ENCODE measurements at regions not wholly inside any gene's neighbourhood (a gene's known extent, or its start where the extent isn't known, plus 50 kb on each side); places are given as distances from the start of the nearest gene placed in this dataset.

DNA sequence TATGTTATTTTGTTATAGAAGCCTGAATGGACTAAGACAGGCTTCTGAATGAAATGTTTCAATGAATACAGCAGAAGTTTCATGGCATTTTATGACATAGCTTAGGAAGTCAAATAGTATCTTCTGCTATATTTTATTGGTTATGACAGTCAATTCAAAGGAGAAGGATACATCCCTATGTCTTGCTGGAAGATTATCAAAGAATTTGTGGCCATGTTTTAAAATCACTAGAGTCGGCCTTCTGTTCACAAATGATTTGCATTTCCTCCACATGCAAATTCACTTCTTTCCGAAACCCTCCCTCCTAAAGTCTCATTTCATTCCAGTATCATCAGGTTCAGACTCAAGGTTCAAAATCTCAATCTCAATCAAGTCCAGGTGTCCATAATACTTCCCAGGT, 679.2 kb upstream of the ADAMTS5 start:
- DNase-seq (ENCODE audit: low spot score) = no peak

DNA sequence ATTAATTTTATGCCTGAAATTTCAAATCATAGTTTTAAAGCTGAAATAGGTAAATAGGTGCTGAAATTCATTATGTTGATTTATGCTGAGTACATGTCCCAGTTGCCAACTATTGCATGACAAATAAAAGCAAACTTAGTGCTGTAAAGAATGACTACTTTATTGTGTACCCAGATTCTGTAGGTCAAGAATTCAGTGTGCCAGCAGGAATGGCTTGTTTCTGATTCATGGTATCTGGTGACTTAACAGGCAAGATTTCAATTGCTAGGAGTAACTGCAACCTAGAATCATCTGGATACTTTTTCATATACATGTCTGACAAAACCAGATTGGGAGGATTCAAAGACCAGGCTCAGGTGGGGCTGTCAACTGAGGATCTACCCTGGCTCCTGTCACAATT, 678.4 kb upstream of the ADAMTS5 start:
- DNase-seq (ENCODE audit: low spot score) = no peak

DNA sequence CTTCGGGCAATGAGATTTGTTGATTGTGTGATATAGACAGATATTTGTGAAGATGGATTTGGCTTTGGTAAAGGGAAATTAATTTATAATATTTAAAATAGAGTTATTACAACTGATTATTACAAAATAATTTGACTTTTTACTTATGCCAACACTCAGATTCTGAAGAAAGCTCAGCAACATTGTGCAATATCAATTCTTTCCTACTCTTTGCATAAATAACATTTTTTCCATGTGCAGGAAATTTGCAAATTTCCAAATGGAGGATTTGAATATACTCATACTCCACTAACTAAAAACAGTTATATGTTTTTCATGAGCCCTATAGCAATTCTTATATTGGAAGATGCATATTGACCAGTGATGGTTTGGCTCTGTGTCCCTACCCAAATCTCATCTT, 676.4 kb upstream of the ADAMTS5 start:
- no peak for DNase-seq (ENCODE audit: low spot score)

DNA sequence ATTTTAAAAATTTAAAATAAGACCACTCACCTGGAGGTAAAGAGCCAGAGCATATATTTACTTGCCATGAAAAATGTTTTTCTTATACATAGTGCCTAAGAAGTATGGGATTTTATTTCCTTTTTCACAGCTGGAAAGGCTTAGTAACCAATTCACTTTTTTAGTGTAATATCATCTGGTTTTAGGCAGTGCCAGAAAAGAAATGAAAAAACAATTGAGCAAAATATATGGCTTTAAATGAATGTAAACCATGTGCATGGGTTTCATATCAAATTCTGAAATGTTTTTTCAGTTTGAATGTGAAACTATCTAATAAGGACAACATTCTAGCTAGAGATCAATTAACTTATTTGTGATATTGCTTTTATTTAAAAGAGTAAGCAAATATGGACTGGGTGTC, 672.4 kb upstream of the ADAMTS5 start:
- DNase-seq (ENCODE audit: low spot score) = no peak

DNA sequence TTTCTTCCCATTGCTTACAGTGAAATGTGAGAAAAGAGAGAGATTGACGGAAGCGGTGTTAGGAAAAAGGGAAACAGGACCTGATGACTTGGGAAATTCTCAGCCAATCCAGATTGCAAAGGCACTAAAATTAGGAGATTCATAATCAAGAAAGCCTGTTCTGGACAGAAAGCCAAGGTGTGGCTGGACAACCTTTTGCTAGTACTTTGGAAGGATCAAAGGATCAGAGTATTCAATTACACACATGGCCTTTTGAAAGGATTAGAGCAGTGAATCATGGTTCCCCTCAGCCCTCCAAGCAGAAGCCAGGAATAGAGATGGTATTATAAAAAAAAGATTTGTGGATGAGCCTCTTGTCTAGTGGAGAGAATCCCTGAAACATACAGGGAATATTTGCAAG, 669.8 kb upstream of the ADAMTS5 start:
- no peak for DNase-seq (ENCODE audit: low spot score)

DNA sequence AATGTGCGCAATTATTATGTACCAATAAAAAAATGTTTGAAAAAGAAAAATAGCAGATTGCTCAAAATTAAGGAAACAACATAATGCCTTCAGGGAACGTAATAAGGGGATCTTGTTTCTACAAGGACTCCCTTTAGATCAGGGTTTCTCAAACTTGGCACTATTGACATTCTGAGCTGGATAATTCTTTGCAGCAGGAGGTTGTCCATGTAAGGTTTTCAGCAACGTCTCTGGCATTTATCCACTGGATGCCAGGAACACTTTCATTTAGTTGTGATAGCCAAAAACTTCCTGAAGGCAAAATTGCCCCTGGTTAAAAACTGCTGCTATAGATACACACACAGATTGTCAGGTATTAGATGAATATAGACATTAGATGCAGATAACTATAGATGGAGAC, 666.7 kb upstream of the ADAMTS5 start:
- no peak for DNase-seq (ENCODE audit: low spot score)

DNA sequence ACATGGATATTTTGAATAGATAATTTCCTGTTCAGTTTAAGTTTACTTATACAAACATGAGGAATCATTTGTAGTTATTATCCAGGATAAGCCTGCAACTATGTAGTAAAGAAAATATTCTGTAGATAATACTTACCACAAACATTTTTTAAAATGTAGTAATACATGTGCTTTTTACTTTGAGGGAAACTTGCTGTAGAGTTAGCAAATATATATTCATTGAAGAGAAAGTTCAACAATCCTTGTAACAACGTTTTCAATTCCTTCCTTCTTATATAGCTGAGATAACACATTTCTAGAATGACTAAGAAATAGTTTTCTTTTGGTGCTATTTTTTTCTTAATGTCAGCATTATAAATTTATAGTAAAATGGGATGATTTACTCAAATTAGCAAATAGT, 664.6 kb upstream of the ADAMTS5 start:
- no peak for DNase-seq (ENCODE audit: low spot score)

DNA sequence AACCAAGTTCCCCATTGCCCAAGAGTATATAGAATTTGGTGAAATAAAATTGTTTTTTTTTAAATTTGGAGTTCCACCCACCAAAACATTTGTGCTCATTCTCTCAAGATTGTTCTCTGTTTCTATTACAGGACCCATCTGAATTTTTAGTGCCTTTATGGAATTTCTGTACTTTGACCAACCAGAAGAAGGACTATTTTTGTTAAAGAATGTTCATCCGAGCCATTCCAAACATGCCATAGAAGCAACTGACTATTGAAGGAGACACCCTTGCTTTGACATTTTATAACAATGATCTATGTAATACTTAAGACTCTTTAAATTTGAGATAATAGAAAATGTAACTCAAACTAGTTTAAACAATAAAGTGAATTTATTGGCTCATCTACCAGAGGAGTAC, 655.7 kb upstream of the ADAMTS5 start:
- DNase-seq (ENCODE audit: low spot score) = no peak

DNA sequence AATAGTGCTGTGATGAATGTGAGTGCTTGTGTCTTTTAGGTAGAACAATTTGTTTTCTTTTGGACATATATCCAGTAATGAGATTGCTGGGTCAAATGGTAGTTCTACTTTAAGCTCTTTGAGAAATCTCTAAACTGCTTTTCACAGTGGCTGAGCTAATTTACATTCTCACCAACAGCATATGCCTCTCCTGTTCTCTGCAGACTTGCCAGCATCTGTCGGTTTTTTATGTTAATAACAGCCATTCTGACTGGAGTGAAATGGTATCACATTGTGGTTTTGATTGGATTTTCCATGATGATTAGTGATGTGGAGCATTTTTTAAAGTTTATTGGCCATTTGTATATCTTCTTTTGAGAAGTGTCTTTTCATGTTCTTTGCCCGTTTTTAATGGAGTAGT, 647.3 kb upstream of the ADAMTS5 start:
- DNase-seq (ENCODE audit: low spot score) = no peak

DNA sequence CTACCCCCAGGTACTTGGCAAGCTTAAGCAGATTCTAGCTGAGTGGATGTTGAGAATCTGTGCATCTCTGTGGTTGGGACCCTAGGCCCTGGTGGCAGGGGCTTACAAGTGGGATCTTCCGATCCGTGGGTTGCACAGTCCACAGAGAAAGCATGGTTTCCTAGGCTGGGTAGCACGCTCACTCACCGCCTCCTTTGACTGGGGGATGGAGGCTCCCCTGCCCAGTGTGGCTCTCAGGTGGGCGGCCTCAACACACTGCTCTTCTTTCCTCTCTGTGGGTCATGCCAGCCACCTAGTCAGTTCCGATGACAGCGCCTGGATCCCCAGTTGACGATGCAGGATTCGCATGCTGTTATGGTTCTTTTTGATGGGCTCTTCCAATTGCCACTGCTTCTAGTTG, 639.5 kb upstream of the ADAMTS5 start:
- no peak for DNase-seq (ENCODE audit: low spot score)

DNA sequence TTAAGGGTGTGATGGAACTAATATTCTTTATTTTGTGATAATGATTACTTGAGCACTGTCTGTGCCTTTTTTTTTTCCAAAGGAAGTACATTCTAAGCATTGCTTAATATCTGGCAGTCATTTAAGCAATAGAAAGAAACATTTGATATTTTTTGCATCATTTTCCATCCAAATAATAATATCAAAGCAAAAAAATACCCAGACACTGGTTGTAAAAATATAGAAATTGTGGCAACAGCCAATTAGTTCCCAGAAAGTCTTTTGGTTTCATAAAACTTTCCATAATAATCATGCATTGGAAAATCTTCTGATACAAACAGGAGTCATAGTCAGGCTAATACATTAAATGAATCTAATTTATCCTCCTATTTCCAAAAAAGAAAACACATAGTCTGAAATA, 629.3 kb upstream of the ADAMTS5 start:
- no peak for DNase-seq (ENCODE audit: low spot score)

DNA sequence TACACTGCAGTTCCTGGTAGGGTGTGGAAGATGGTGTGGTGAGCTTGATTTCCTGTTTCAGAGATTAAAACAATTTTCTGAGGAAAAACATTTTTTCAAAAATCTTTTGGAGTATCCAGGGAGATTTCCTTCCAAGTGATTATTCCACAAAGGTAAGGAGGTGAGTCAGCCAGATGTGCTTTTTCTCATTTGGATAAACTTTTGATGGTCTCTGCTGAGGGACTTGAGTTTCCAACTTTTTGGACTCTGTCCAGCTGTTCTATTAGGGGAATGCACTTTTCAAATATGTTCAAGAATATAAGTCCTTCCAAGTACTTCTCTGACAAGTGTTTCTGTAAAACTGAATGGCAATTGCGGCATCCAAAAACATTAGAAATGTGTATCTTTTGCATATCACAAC, 628.8 kb upstream of the ADAMTS5 start:
- no peak for DNase-seq (ENCODE audit: low spot score)

DNA sequence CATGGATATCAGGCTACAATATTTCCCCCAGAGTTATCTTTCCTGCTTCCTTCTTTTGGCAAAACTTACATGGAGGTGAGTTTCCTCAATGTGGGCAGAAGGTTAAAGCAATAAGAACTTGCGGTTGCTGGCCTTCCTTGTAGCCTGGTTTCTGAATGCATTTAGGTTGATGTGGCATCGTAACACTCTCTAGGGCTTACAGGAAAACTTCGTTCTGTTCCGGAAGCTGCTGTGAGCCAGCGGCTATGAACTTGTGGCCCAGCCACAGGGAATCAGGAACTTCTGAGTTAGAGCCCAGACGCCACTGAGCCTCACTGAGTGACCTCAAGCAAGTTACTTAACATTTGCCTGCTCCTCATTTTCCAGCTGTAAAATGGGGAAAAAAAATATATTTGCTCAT, 623.4 kb upstream of the ADAMTS5 start:
- DNase-seq (ENCODE audit: low spot score) = no peak

DNA sequence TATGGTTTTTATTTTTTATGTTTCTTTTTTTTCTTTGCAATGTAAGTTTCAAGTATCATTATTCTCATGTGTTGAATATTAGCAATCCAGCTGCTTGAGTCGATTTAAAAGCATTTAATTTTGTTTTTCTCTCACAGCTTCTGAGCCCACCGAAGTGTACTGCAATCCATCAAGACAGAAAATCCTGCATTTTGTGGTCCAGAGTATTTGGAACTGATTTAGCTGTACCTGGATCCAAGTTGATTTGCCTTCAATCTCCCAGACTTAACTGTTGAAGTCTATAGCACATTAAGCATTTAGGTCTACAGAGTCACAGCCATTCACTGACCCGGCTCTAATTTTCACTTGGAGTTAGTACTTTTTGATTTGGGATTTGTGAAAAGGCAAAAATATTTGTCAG, 622.9 kb upstream of the ADAMTS5 start:
- DNase-seq (ENCODE audit: low spot score) = no peak

DNA sequence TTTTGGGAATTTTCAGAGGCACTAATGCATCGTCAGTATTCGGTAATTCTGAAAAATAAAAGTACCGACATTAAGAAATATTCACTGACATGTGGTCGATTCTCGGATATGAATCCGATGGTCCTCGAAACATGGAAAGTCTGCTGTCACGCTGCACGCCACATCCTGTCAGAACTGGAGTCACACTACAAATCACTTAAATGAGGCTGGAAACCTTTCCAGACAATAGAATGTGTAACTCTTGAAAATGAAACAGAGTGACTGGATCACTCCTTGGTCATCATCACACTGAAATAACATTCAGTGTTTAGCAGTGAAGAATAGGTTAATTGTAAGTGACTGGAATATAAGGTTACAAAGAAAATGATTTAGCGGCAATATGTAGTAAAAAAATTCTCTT, 620.1 kb upstream of the ADAMTS5 start:
- DNase-seq (ENCODE audit: low spot score) = no peak

DNA sequence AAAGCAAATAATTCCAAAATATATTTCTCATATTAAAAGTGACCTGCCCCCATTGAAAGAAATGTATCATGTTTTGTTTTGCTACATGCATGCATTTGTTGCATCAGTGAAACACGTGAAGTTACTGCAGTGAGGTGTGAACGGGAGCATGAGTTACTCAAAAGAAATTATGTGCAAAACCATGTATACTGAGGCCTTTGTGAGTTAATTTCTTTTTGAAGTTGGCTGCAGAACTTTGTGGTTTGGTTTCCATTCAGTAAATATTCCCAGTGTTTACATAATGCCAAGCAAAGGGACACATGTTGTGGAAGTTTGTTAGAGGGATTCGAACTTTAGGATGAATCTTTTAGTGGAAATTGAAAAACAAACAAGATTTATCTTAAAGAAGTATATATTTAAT, 619.4 kb upstream of the ADAMTS5 start:
- no peak for DNase-seq (ENCODE audit: low spot score)

DNA sequence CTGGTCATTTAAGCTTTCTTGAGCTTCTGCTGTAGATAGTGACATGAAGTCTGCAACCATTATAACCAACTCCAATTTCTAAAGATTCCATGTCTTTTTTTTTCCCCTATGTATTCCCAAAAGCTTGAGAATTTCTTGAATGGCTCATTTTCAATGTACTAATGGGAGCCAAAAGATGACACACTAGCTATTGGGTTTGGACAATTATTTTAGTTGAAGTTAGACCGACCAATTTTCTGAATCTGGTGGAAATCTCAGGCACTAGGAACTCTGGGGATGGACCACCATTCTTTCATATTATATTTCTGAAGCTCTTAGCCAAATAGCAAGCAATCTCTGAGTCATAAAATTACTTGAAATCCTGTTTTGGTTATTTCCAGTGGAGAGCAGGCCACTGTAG, 617.4 kb upstream of the ADAMTS5 start:
- no peak for DNase-seq (ENCODE audit: low spot score)

DNA sequence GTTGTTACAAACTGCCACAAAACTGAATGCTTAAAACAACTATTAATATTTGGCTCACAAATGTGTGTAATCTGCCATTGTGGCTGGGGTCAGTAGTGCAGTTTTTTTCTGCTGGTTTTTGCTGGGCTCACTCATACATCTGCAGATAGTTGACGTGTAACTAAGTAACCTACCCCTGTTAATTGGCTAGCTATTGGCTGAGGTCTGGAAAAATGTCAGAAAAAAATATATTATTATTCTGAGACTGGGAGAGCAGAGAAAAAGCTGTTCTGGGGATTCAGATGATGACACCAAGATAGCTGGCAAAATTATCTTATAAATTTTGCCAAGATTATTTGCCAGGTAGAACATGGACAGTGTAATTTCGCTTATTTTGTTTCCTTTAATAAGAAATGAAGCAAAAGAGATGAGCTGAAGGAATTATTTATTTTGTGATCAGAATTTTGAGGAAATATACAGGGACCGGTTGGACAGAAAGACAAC, 616.1 kb upstream of the ADAMTS5 start:
- DNase-seq (ENCODE audit: low spot score) = no peak

DNA sequence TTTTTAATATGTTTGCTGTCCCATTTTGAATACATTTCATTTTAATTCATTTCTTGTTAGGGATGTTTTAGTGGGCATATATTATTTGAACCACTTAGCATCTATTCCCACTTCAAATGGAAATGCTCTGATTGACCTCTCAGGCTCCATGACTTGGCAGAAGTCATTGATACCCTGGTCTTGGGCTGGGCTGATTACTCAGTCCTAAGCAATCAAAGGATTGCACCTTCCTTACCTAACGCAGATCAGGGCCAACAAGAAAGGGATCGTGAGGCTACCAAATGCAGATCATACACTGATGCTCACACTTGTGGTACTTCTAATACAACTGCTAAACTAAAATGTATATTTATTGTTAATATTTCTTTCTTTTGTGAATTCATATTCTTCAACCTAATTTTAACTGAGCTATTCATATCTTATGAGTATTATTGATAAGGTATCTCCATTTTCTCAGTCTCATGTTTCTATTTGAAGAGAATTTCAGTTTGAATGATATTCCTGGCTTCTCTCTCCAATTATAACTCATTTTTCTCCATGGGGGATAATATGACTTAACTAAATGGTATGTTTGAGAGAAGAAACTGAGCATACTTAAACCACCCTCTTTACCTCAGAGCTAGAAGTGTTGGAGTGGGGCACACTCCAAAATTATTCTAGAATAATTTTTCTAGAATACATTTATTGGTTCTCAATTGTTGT, 615.5 kb upstream of the ADAMTS5 start:
- no peak for DNase-seq (ENCODE audit: low spot score)

DNA sequence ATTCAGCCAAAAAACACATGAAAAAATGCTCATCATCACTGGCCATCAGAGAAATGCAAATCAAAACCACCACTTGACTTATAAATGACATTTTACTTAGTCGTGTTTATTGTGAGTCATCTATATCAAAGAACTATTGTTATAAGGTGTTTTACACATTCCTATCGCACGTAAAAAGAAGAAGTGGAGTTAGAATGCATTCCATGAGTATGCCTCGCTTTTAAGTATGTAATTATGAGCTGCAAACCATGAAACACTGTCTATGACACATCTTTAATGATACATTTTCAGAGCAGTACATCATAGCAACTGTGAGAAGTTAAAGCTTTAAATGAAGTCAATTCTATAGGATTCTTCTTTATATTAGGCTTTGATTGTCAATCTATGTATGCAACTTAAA, 614.3 kb upstream of the ADAMTS5 start:
- DNase-seq (ENCODE audit: low spot score) = no peak

DNA sequence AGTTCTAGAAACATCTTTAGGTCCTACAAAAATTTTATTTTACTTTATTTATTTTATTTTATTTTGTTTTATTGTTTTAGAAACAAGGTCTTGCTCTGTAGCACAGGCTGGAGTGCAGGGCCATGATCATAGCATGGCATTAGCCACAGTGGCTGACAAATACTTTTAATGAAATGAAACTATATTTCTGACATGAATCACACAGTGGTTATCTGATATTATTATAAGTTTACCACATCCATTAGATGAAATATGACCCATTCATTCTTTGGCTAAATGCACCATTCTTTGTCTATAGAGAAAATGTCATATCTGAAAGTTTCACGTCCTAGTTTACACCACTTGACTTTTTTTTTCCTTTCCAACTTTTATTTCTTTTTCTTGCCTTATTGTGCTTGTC, 613.4 kb upstream of the ADAMTS5 start:
- DNase-seq (ENCODE audit: low spot score) = no peak

DNA sequence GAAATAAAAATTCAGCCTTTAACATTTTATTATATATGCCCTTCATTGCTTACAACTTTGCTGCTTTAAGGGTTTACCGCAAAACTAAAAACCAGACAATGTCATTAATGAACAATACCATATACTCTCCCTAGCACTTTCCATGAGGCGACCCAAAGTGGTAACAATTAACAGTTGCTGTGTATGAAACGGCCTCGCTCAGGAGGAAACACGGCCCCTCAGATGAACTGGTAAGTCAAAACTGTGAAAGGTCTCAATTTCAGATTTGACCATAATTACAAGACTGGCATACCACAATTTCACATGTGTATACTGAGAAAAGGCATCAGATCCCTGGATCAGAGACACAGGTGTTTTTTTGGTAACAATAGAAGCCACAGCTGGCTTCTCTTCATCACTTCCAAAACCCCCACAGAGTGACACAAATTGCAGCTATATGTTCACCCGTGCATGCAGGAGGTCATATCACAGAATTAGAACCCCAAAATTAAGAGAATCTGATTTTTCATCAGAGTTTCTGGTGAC, 611.9 kb upstream of the ADAMTS5 start:
- no peak for DNase-seq (ENCODE audit: low spot score)

DNA sequence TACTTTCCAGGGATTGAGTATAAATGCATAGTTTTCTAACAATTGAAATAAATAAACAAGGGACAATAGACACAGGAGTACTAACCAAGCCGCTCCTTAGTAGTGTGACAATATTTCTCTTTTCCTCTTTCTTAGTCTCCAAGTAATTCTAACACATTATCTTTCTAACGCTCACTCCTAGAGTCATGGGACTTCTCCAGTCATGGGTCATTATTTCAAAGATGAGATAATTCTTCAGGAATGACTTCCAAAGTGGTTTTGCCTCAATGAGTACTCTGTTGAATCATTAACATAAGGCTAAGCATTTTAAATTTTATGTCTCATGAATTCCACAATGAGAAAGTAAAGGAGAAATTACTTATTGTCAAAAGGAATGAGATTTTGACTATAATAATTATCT, 605.8 kb upstream of the ADAMTS5 start:
- DNase-seq (ENCODE audit: low spot score) = no peak

DNA sequence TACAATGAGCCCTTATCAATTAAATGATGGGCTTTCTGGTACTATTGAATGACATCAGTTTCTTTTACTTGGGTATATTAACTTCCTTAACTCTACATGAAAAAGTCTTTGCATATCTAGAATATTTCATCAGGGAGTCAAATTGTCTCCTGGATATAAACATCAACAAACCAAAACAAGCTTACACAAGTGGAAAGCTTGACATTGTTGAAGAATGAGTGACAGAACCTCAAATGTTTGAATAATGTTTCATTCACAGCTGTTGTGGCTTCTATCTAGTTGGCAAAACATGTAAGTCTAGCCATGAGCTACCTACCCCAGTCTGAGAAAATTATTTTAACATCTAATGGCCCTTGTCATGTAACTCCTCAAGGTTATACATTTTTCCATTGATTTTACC, 604.8 kb upstream of the ADAMTS5 start:
- DNase-seq (ENCODE audit: low spot score) = no peak

Measured in cerebellar cortex (tissue), 1 donor.